ENCODE measurements at regions not wholly inside any gene's neighbourhood (a gene's known extent, or its start where the extent isn't known, plus 50 kb on each side); places are given as distances from the start of the nearest gene placed in this dataset.

DNA sequence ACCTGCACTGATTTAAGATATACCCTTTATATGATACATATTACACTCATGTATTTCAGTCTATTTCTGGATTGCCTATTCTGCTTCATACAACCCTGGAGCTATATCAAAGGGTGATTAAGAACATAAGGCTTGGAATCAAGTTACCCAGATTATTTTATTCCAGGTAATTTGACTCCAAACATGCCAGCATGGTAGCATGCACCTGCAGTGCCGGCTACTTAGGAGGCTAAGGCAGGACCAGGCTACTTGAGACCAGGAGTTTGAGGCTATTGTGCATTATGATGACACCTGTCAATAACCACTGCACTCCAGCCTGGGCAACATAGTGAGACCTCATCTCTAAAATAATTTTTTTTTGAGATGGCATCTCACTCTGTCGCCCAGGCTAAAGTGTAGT lies 50.4 kb upstream of the NEO1 start:
- no peak overlapping the region for H3K4me3 ChIP-seq (ENCODE audit: control insufficient read depth, low read depth, low read length)

DNA sequence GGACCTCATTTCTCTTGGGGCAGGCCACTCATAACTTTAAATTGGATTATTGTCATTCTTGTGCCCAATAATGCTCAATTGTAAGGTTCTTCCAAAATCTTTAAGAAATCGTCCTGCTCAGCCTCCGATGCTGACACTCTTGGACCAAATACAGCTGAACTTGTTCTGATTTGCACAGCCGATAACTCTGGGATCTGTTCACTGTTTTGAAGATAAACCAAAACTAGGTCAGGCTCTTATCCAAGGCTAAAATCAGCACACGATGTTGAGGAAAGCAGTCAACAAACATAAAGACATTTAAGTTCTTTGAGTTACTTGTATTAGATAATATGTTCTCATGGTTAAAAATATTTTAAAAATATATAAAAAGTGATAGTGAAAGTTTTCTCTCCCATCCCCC lies 52.0 kb upstream of the NEO1 start:
- no peak for DNase-seq (ENCODE audit: low read depth)
- TF ChIP-seq CTCF (IDR thresholded peaks at IDR 0.05; ENCODE audit: control insufficient read depth, insufficient read depth, low read depth, low read length, missing control alignments), result no peak
- H3K4me3 ChIP-seq (ENCODE audit: control insufficient read depth, low read depth, low read length), result no peak overlapping the region

More for the DNA sequence above, 50.4 kb upstream of the NEO1 start:
- DNase-seq (ENCODE audit: low read depth), result no peak
- no peak for TF ChIP-seq CTCF (IDR thresholded peaks at IDR 0.05; ENCODE audit: control insufficient read depth, insufficient read depth, low read depth, low read length, missing control alignments)

DNA sequence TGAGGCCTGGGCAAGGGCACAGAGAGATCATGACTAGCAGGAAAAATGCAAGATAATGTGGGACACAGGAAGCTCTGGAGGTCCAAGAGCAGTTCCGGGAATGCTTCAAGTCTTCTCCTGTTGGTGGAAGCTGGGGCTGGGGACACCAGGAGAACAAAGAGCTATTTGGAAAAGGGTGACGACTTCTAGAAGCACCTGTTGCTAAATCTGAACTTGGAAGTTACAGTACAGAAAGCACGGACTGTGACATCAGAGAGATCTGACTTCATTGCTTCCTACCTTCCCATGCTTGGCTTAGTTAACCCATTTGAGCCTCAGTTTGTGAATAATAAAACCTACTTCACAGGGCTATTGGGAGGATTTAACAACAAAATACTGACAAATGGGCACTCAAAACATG lies 52.7 kb upstream of the NEO1 start:
- no peak for DNase-seq (ENCODE audit: low read depth)
- no peak overlapping the region for H3K4me3 ChIP-seq (ENCODE audit: control insufficient read depth, low read depth, low read length)
- no peak for TF ChIP-seq CTCF (IDR thresholded peaks at IDR 0.05; ENCODE audit: control insufficient read depth, insufficient read depth, low read depth, low read length, missing control alignments)

DNA sequence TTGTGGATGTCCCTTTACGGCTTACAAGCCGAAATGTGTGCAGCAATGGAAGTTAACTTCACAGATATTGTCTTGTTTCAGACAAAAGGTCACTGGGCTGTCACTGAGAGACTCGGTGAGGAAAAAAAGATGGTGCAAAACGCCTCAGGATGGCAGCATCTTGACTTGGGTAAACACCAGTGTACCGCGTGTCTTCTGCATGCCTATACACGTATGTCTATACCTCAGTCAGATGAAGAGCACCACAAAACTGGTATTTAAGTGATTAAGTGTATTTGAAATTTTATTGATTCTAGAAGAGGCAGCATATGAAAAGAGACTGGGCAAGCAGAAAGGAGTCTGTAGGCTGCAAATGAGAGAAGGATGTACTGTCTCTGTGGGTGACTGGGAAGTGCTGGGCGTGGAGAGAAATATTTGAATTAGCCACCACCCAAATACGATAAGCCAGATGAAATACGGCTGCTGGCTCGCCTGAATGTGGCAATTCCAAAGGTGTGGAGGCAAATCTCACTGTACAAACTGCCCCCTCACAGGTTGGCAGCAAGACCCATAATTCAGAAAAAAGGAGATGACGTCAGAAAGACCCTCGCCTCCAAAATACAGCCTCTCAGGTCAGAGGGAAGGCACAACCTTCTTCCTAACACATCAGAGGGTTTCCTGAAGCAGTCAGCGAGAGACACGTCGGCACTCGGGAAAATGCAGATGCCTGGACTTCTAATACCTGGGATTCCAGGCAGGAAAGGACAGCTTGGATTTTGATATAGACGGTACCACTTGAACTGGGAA lies 53.4 kb upstream of the NEO1 start:
- no peak for DNase-seq (ENCODE audit: low read depth)
- no peak overlapping the region for H3K4me3 ChIP-seq (ENCODE audit: control insufficient read depth, low read depth, low read length)
- TF ChIP-seq CTCF (IDR thresholded peaks at IDR 0.05; ENCODE audit: control insufficient read depth, insufficient read depth, low read depth, low read length, missing control alignments), result no peak

DNA sequence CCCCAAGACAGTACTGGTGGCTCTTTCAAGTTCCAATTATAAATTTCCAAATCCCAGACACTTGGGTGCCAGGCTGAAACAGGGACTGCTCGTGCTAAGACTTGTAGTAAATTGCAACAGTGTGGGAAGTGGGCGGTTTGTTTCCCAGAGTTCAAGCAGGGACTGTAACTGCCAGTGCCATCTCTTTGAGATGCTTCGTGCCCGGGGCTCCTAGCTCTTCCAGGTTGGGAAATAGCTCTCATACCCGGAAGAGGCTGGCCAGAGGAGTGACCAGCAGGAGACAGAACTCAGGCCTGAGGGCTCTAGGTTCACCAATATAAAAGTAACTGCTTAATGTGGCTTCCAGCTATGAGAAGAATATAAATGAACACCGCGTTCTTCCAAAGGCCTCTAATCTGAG lies 54.0 kb upstream of the NEO1 start:
- TF ChIP-seq CTCF (IDR thresholded peaks at IDR 0.05; ENCODE audit: control insufficient read depth, insufficient read depth, low read depth, low read length, missing control alignments), result no peak
- no peak for DNase-seq (ENCODE audit: low read depth)
- no peak overlapping the region for H3K4me3 ChIP-seq (ENCODE audit: control insufficient read depth, low read depth, low read length)

GRCh38 chr15:72995849-72996248 lies 56.4 kb upstream of the NEO1 start:
- DNase-seq (ENCODE audit: low read depth), result no peak
- no peak for TF ChIP-seq CTCF (IDR thresholded peaks at IDR 0.05; ENCODE audit: control insufficient read depth, insufficient read depth, low read depth, low read length, missing control alignments)
- H3K4me3 ChIP-seq (ENCODE audit: control insufficient read depth, low read depth, low read length), result no peak overlapping the region
